HepG2 (cell line): ENCODE measurements at regions not wholly inside any gene's neighbourhood (a gene's known extent, or its start where the extent isn't known, plus 50 kb on each side); places are given as distances from the start of the nearest gene placed in this dataset.

Source experiments
- ATF2 ChIP-seq: sonication (generic); formaldehyde crosslinking; IDR thresholded peaks from 2 replicates; pipeline ENCODE4 v1.4.0; 2020; ENCODE audit warnings: missing genetic modification reagents
- HDAC2 ChIP-seq: sonication (generic); formaldehyde crosslinking; IDR thresholded peaks from 2 replicates; pipeline ENCODE4 v1.4.0; 2020; ENCODE audit warnings: missing genetic modification reagents
- PLRG1 ChIP-seq: fragments of 450-650 bp; conservative IDR thresholded peaks from 2 replicates; pipeline ENCODE4 v1.6.1; 2016
- RFX5 ChIP-seq: IDR thresholded peaks from 2 replicates; pipeline ENCODE4 v1.6.1; 2011; ENCODE audit warnings: low read depth, low read length, improper control_type of control experiment
- RNF2 ChIP-seq: fragments of 450-650 bp; conservative IDR thresholded peaks from 2 replicates; pipeline ENCODE4 v1.6.1; 2016; ENCODE audit warnings: low read depth
- SIN3A ChIP-seq: IDR thresholded peaks from 2 replicates; pipeline ENCODE4 v1.6.1; 2011; ENCODE audit warnings: low read depth, mild to moderate bottlenecking, control low read depth, low read length, borderline replicate concordance
- TAF1 ChIP-seq: sonication (generic); formaldehyde crosslinking; IDR thresholded peaks from 2 replicates; pipeline ENCODE4 v1.4.0; 2020; ENCODE audit warnings: missing genetic modification reagents
- ZFAT ChIP-seq: sonication (generic); formaldehyde crosslinking; conservative IDR thresholded peaks from 2 replicates; pipeline ENCODE4 v1.8.1; 2023; ENCODE audit warnings: missing genetic modification reagents, inconsistent platforms
- ZNF782 ChIP-seq: sonication (generic); formaldehyde crosslinking; IDR thresholded peaks from 2 replicates; pipeline ENCODE4 v1.4.0; 2020; ENCODE audit warnings: missing genetic modification reagents, mild to moderate bottlenecking, borderline replicate concordance
- TF ChIP-seq, protein P1 (sequence below): sonication (generic); formaldehyde crosslinking; IDR thresholded peaks from 2 replicates; pipeline ENCODE4 v1.5.0; 2020; ENCODE audit warnings: mild to moderate bottlenecking, missing genetic modification reagents, moderate library complexity
- TF ChIP-seq, protein P2 (sequence below): sonication (generic); formaldehyde crosslinking; IDR thresholded peaks from 2 replicates; pipeline ENCODE4 v1.4.0; 2020; ENCODE audit warnings: missing genetic modification reagents
- TF ChIP-seq, protein P3 (sequence below): sonication (generic); formaldehyde crosslinking; IDR thresholded peaks from 2 replicates; pipeline ENCODE4 v1.9.0; 2021; ENCODE audit warnings: missing genetic modification reagents, borderline replicate concordance

DNA sequence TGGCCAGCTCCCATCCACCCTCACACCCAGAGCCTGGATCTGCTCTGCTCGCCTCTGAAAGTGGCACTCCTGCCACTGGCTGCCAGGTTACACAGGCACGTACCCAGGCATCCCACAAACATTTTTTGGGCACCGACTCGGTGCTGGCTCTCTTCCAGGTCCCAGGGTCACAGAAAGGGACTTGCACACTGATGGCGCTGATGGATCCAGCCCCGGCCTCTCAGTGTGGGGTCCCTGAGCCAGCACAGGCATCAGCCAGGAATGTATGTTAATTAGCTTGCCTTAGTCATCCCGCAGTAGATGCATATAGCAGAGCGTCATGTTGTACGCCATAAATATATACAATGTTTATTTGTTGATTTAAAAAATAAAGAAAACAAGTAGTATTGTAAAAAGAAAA, 537.2 kb downstream of the NPHP4 start:
- TF ChIP-seq RNF2: no peak
- no peak for TF ChIP-seq ZNF782 (CRISPR knock-in tag)
- TF ChIP-seq ATF2 (CRISPR knock-in tag): no peak
- TF ChIP-seq, protein P1, sequence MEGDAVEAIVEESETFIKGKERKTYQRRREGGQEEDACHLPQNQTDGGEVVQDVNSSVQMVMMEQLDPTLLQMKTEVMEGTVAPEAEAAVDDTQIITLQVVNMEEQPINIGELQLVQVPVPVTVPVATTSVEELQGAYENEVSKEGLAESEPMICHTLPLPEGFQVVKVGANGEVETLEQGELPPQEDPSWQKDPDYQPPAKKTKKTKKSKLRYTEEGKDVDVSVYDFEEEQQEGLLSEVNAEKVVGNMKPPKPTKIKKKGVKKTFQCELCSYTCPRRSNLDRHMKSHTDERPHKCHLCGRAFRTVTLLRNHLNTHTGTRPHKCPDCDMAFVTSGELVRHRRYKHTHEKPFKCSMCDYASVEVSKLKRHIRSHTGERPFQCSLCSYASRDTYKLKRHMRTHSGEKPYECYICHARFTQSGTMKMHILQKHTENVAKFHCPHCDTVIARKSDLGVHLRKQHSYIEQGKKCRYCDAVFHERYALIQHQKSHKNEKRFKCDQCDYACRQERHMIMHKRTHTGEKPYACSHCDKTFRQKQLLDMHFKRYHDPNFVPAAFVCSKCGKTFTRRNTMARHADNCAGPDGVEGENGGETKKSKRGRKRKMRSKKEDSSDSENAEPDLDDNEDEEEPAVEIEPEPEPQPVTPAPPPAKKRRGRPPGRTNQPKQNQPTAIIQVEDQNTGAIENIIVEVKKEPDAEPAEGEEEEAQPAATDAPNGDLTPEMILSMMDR (CRISPR knock-in tag): no peak
- TF ChIP-seq, protein P2, sequence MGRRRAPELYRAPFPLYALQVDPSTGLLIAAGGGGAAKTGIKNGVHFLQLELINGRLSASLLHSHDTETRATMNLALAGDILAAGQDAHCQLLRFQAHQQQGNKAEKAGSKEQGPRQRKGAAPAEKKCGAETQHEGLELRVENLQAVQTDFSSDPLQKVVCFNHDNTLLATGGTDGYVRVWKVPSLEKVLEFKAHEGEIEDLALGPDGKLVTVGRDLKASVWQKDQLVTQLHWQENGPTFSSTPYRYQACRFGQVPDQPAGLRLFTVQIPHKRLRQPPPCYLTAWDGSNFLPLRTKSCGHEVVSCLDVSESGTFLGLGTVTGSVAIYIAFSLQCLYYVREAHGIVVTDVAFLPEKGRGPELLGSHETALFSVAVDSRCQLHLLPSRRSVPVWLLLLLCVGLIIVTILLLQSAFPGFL (CRISPR knock-in tag): no peak
- TF ChIP-seq PLRG1: no peak
- TF ChIP-seq SIN3A: no peak
- TF ChIP-seq, protein P3, sequence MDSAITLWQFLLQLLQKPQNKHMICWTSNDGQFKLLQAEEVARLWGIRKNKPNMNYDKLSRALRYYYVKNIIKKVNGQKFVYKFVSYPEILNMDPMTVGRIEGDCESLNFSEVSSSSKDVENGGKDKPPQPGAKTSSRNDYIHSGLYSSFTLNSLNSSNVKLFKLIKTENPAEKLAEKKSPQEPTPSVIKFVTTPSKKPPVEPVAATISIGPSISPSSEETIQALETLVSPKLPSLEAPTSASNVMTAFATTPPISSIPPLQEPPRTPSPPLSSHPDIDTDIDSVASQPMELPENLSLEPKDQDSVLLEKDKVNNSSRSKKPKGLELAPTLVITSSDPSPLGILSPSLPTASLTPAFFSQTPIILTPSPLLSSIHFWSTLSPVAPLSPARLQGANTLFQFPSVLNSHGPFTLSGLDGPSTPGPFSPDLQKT (CRISPR knock-in tag): no peak
- TF ChIP-seq RFX5: no peak
- TF ChIP-seq HDAC2 (CRISPR knock-in tag): no peak
- TF ChIP-seq TAF1 (CRISPR knock-in tag): no peak
- TF ChIP-seq ZFAT (CRISPR knock-in tag): no peak
